HG02970 (cell line): ENCODE measurements at regions not wholly inside any gene's neighbourhood (a gene's known extent, or its start where the extent isn't known, plus 50 kb on each side); places are given as distances from the start of the nearest gene placed in this dataset.
A peak's percentile ranks its signal among the peaks of the same experiment; 100 is the strongest.

Source experiments
- ATAC-seq: cut with Tn5 transposase; IDR thresholded peaks from one replicate; pipeline ENCODE4 v1.9.1; 2021; ENCODE audit warnings: mild to moderate bottlenecking, moderate library complexity, moderate number of reproducible peaks; ENCODE audit not compliant: unreplicated experiment, low FRiP score

GRCh38 chr7:148950806-148951205 is 66.7 kb upstream of the EZH2 start:
- ATAC-seq = no peak

GRCh38 chr7:148944935-148945934 is 61.1 kb upstream of the EZH2 start:
- ATAC-seq = no peak

DNA sequence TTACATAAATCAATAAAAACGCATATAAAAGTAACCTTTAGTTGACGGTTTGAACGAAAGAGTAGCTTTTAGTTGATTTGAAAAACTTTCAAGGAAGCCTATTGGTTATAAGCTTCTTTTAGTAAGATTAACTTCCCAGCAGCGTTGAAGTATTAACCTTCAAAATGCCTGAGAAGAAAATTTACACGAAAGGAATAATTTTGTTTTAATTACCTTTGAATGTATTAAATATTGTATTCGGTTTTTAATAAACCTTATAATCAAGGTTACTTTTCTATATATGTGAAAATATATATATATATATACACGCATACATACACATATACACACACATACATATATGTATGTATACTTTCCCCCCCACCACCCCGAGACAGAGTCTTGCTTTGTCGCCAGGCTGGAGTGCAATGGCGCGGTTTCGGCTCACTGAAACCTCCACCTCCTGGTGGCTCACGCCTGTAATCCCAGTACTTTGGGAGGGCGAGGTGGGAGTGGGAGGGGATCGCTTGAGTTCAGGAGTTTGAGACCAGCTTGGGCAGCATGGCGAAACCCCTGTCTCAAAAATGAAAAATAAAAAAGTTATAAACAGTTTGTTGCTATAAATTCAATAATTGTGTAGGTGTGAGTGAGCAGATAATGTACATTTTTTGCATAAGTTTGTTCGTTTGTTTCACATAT is 57.6 kb upstream of the EZH2 start:
- no peak for ATAC-seq

GRCh38 chr7:148940702-148941597 is 56.9 kb upstream of the EZH2 start:
- ATAC-seq = peak; percentile 76

DNA sequence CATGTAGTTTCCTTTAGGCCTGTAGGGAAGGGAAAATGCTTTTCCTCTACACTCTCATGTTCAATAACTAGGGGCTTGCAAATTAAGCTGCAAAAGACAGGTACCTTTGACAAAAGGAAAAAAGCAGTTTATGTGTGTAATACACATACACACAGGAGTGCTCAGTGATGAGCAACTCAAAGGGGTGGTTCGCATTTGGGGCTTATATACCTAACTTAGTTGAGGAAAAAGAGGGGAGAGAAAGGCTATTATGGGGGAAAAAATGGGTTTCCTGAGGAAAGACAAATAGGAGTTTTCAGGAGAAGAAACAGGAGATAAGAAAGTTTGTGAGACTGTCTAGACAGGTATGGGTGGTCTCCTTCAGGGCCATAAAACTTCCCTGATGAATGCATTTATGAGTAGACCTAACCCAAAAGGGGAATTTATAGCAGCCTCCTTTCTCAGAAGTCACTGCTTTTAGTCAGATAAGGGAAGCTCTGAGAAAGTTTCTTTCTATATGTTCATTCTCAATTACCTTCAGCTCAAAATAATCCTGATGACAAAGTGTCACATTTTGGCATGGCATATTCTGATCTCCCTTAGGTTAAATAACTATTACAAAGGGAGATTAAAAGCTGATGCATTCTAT is 55.2 kb upstream of the EZH2 start:
- no peak for ATAC-seq

- no peak for ATAC-seq
These were observed 51.4 kb upstream of the EZH2 start for GRCh38 chr7:148935451-148935850.
